GM10266 (cell line): ENCODE measurements at regions not wholly inside any gene's neighbourhood (a gene's known extent, or its start where the extent isn't known, plus 50 kb on each side); places are given as distances from the start of the nearest gene placed in this dataset.

Experiments used
- DNase-seq: peaks from one replicate; pipeline ENCODE4 v3.0.0; 2012; ENCODE audit errors: extremely low spot score
- CTCF ChIP-seq: IDR thresholded peaks from 2 replicates; pipeline ENCODE4 v1.5.1; 2012; ENCODE audit warnings: mild to moderate bottlenecking, low read depth; ENCODE audit not compliant: control insufficient read depth, insufficient read depth; ENCODE audit errors: missing control alignments

GRCh38 chr1:91176250-91176649, 154.4 kb upstream of the ZNF644 start:
- no peak for TF ChIP-seq CTCF
- no peak for DNase-seq

- TF ChIP-seq CTCF = no peak
- no peak for DNase-seq
Measured at GRCh38 chr1:91174734-91175133, 152.9 kb upstream of the ZNF644 start.

- DNase-seq = no peak
- no peak for TF ChIP-seq CTCF
Measured at GRCh38 chr1:91173346-91173890, 151.6 kb upstream of the ZNF644 start.

GRCh38 chr1:91172541-91172940, 150.7 kb upstream of the ZNF644 start:
- TF ChIP-seq CTCF = no peak
- no peak for DNase-seq

GRCh38 chr1:91171898-91172297, 150.1 kb upstream of the ZNF644 start:
- TF ChIP-seq CTCF = no peak
- DNase-seq = no peak

- DNase-seq = no peak
- no peak for TF ChIP-seq CTCF
Measured at GRCh38 chr1:91170571-91170970, 148.7 kb upstream of the ZNF644 start.

- TF ChIP-seq CTCF = peak; percentile 82
- DNase-seq = peak; percentile 38
Measured at GRCh38 chr1:91166106-91166712, 144.4 kb upstream of the ZNF644 start.
